ENCODE measurements at regions not wholly inside any gene's neighbourhood (a gene's known extent, or its start where the extent isn't known, plus 50 kb on each side); places are given as distances from the start of the nearest gene placed in this dataset.

GRCh38 chr10:111709603-111710002 is 474.0 kb downstream of the GPAM start:
- TF ChIP-seq CTCF (conservative IDR thresholded peaks at IDR 0.05) (no peak), EZH2 (IDR thresholded peaks at IDR 0.05; ENCODE audit: low read depth) (no peak)
